ENCODE measurements at regions not wholly inside any gene's neighbourhood (a gene's known extent, or its start where the extent isn't known, plus 50 kb on each side); places are given as distances from the start of the nearest gene placed in this dataset.
"Not testable (repeated sequence)": the region's sequence is repeated elsewhere in the genome, so short reads cannot be mapped to it uniquely, and the experiment has no call there.

- Histone ChIP-seq H3K4me1 (no peaks in the 10 kb centered on the region), H3K27ac (no peak overlapping the region), H3K36me3 (no peaks in the 10 kb centered on the region), H3K27me3 (no peaks in the 10 kb centered on the region), H3K4me3 (no peak overlapping the region), H3K9me3 (peaks cover 0 to 12% (median 0%) of the 10 kb centered on the region in 3 donors)
- TF ChIP-seq CTCF (IDR thresholded peaks at IDR 0.05) = no peak
- intact Hi-C loops (cut with DNase I; ENCODE audit: low total_unique reads) = no loop called here
- DNase-seq = no peak
These were observed 313.3 kb upstream of the SFSWAP start for GRCh38 chr12:131397493-131398181.

- Histone ChIP-seq H3K4me1 (no peaks in the 10 kb centered on the region), H3K4me3 (no peak overlapping the region), H3K27me3 (no peaks in the 10 kb centered on the region), H3K9me3 (peaks cover 0 to 12% (median 0%) of the 10 kb centered on the region in 3 donors), H3K36me3 (no peaks in the 10 kb centered on the region), H3K27ac (no peak overlapping the region)
- intact Hi-C loops (cut with DNase I; ENCODE audit: low total_unique reads) = no loop called here
- no peak for DNase-seq
- no peak for TF ChIP-seq CTCF (IDR thresholded peaks at IDR 0.05)
These were observed 311.9 kb upstream of the SFSWAP start for GRCh38 chr12:131399000-131399399.

- DNase-seq; H3K4me3 ChIP-seq; H3K27ac ChIP-seq; intact Hi-C loops (cut with DNase I; ENCODE audit: low total_unique reads); H3K4me1 ChIP-seq; H3K27me3 ChIP-seq; H3K36me3 ChIP-seq: not testable (repeated sequence)
- H3K9me3 ChIP-seq = peaks cover 0 to 12% (median 0%) of the 10 kb centered on the region in 3 donors
These were observed 310.1 kb upstream of the SFSWAP start for GRCh38 chr12:131400668-131401294.

- intact Hi-C loops (cut with DNase I; ENCODE audit: low total_unique reads); H3K4me1 ChIP-seq; H3K27me3 ChIP-seq; H3K36me3 ChIP-seq; H3K27ac ChIP-seq; H3K4me3 ChIP-seq; DNase-seq: not testable (repeated sequence)
- peaks cover 0 to 10% (median 0%) of the 10 kb centered on the region in 3 donors for H3K9me3 ChIP-seq
These were observed 308.8 kb upstream of the SFSWAP start for GRCh38 chr12:131401907-131402633.

- no peak for DNase-seq
- H3K9me3 ChIP-seq = peaks cover 0 to 2% (median 0%) of the 10 kb centered on the region in 3 donors
These were observed 308.0 kb upstream of the SFSWAP start for GRCh38 chr12:131402781-131403396.

More at GRCh38 chr12:131402781-131403396, 308.0 kb upstream of the SFSWAP start:
- H3K36me3 ChIP-seq = no peaks in the 10 kb centered on the region
- intact Hi-C loops (cut with DNase I; ENCODE audit: low total_unique reads) = no loop called here
- no peak overlapping the region for H3K4me3 ChIP-seq
- no peak overlapping the region for H3K27ac ChIP-seq
- no peaks in the 10 kb centered on the region for H3K4me1 ChIP-seq
- TF ChIP-seq CTCF (IDR thresholded peaks at IDR 0.05) = no peak
- H3K27me3 ChIP-seq = peaks cover 0 to 12% of the 10 kb centered on the region in 2 donors
